ENCODE measurements at regions not wholly inside any gene's neighbourhood (a gene's known extent, or its start where the extent isn't known, plus 50 kb on each side); places are given as distances from the start of the nearest gene placed in this dataset.

DNA sequence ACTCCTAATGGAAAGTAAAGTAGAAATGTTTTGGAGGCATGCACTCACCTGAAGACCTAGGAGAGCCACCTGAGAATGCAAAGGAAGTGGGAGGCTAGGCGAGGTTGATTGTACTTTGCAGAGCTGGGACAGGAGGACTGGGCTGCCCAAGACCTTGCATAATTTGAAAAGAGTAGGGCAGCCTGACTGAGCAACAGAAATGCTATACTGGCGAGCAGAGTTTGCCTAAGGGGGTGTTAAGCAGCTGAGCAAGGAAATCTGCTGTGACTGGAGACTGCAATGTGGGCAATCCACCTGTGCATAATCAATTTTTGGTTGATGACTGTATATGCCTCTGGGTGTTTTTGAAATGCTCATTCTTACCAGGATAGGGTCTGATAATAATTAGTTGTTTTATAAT lies 834.1 kb downstream of the TRHDE start:
- no peaks in the 10 kb centered on the region for H3K9me3 Mint-ChIP-seq (ENCODE audit: low read depth)
- peaks cover 5% of the 10 kb centered on the region for H3K4me1 Mint-ChIP-seq (ENCODE audit: low read depth)
- no peaks in the 10 kb centered on the region for H3K36me3 Mint-ChIP-seq (ENCODE audit: insufficient read depth)
- no peak overlapping the region for H3K4me3 Mint-ChIP-seq (ENCODE audit: low read depth)
- TF ChIP-seq, protein P1, sequence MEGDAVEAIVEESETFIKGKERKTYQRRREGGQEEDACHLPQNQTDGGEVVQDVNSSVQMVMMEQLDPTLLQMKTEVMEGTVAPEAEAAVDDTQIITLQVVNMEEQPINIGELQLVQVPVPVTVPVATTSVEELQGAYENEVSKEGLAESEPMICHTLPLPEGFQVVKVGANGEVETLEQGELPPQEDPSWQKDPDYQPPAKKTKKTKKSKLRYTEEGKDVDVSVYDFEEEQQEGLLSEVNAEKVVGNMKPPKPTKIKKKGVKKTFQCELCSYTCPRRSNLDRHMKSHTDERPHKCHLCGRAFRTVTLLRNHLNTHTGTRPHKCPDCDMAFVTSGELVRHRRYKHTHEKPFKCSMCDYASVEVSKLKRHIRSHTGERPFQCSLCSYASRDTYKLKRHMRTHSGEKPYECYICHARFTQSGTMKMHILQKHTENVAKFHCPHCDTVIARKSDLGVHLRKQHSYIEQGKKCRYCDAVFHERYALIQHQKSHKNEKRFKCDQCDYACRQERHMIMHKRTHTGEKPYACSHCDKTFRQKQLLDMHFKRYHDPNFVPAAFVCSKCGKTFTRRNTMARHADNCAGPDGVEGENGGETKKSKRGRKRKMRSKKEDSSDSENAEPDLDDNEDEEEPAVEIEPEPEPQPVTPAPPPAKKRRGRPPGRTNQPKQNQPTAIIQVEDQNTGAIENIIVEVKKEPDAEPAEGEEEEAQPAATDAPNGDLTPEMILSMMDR (IDR thresholded peaks at IDR 0.05; ENCODE audit: unreplicated experiment) = no peak
- H3K27me3 Mint-ChIP-seq = no peaks in the 10 kb centered on the region
- no peak for DNase-seq (ENCODE audit: low spot score, unreplicated experiment)
- no peak overlapping the region for H3K27ac Mint-ChIP-seq

DNA sequence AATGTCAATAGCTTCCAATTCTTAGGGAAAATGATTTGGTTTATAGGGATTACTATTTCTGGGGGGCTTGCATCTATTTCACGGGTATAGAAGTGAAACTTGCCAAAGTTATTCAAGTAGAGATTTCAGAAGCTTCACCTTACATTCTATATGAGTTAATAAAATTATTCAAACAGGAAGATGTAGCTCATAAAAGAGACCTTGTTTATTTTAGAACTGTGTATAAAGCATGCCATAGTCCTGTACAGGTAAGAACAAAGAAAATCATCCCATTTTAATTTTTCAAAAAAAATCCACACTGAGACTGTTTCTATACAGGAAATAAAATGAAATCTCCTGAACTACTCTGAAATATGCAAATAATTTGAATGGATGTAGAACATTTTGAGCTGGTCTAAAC lies 834.7 kb downstream of the TRHDE start:
- peaks cover 9% of the 10 kb centered on the region for H3K4me1 Mint-ChIP-seq (ENCODE audit: low read depth)
- H3K9me3 Mint-ChIP-seq (ENCODE audit: low read depth) = no peaks in the 10 kb centered on the region
- TF ChIP-seq, protein P1 (IDR thresholded peaks at IDR 0.05; ENCODE audit: unreplicated experiment) = no peak
- no peaks in the 10 kb centered on the region for H3K27me3 Mint-ChIP-seq
- no peak overlapping the region for H3K27ac Mint-ChIP-seq
- no peak for DNase-seq (ENCODE audit: low spot score, unreplicated experiment)
- H3K36me3 Mint-ChIP-seq (ENCODE audit: insufficient read depth) = no peaks in the 10 kb centered on the region
- H3K4me3 Mint-ChIP-seq (ENCODE audit: low read depth) = no peak overlapping the region

DNA sequence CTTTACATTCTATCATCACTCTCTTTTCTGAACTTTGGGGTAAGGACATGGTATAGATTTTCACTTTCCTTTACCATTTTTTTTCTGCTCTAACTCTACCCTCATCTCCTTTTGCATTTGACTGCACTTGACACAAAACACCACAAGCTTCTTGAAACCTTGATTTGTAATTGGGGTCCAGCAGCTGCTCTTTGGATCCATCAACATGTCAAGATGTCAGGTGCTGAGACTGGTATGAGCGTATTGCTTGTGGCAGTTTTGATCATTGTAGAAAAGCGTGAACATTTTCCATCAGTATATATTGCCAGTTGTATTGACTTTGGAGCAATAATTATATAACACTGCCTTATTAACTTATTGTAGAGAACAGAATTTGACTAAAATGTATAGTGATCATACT lies 838.6 kb downstream of the TRHDE start:
- peaks cover 27% of the 10 kb centered on the region for H3K4me1 Mint-ChIP-seq (ENCODE audit: low read depth)
- no peak overlapping the region for H3K27ac Mint-ChIP-seq
- no peak for DNase-seq (ENCODE audit: low spot score, unreplicated experiment)
- no peak overlapping the region for H3K4me3 Mint-ChIP-seq (ENCODE audit: low read depth)
- no peaks in the 10 kb centered on the region for H3K27me3 Mint-ChIP-seq
- TF ChIP-seq, protein P1 (IDR thresholded peaks at IDR 0.05; ENCODE audit: unreplicated experiment) = no peak
- no peaks in the 10 kb centered on the region for H3K9me3 Mint-ChIP-seq (ENCODE audit: low read depth)
- H3K36me3 Mint-ChIP-seq (ENCODE audit: insufficient read depth) = no peaks in the 10 kb centered on the region

DNA sequence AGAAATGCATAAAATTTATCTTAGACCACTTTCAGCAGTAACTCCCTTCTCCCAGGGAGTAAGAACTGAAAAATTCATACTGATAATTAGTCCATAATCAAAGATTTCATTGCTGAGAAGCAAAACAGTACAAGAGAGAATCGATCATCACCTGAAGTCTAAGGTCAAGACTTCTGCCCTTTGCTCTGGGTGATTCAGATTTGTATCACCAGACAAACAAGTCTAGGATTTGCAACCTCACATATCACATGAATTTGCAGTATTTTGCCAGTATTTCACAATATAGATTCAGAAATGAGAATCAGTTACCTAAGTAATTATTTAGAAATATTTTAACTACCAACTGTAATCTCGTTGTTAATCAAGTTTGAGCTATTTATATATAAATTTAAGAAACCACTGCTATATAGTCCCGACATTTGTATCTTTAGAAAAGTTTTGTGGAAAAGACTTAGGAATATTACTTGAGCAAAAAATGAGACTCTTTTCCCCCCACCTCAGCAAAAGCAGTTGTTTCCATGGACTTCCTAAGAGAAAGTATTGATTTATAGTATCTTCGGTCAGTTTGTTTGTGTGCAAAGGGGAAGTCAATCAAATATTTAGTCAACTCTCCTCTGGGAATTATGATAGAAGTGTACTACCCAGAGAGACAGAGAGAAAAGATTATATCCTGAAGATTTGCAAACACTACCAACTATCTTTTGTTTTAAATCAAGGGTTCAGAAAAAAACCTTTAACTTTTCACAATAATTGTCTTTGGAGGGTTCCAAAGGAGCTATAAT lies 840.1 kb downstream of the TRHDE start:
- TF ChIP-seq, protein P1 (IDR thresholded peaks at IDR 0.05; ENCODE audit: unreplicated experiment) = no peak
- Mint-ChIP-seq H3K27me3 (no peaks in the 10 kb centered on the region), H3K4me3 (ENCODE audit: low read depth) (no peak overlapping the region), H3K36me3 (ENCODE audit: insufficient read depth) (no peaks in the 10 kb centered on the region), H3K4me1 (ENCODE audit: low read depth) (peaks cover 28% of the 10 kb centered on the region), H3K27ac (no peak overlapping the region), H3K9me3 (ENCODE audit: low read depth) (no peaks in the 10 kb centered on the region)
- no peak for DNase-seq (ENCODE audit: low spot score, unreplicated experiment)

DNA sequence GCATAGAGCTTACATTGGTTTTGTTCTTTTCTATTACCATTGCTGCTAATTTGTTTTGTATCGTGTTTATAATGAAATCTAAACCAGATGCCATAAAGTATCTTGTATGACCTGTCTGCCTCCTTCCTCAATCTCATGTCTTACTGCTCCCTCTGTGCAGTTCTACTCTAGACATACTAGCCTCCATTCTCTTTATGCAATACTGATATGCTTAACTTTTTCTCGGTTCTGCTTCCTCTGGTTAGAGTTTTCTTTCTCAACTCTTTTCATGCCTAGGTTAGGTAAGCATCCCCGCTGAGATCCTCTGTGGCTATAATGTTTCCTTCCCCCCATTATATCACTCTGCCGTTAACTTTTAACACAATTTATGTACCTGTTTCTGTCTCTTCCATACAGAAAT lies 852.3 kb downstream of the TRHDE start:
- Mint-ChIP-seq H3K36me3 (ENCODE audit: insufficient read depth) (no peaks in the 10 kb centered on the region), H3K4me1 (ENCODE audit: low read depth) (peaks cover 1% of the 10 kb centered on the region), H3K27me3 (no peaks in the 10 kb centered on the region), H3K9me3 (ENCODE audit: low read depth) (no peaks in the 10 kb centered on the region), H3K27ac (no peak overlapping the region), H3K4me3 (ENCODE audit: low read depth) (no peak overlapping the region)
- DNase-seq (ENCODE audit: low spot score, unreplicated experiment) = no peak
- TF ChIP-seq, protein P1 (IDR thresholded peaks at IDR 0.05; ENCODE audit: unreplicated experiment) = no peak

Data from progenitor cell of endocrine pancreas (in vitro differentiated cells).